ENCODE measurements at regions not wholly inside any gene's neighbourhood (a gene's known extent, or its start where the extent isn't known, plus 50 kb on each side); places are given as distances from the start of the nearest gene placed in this dataset.

DNA sequence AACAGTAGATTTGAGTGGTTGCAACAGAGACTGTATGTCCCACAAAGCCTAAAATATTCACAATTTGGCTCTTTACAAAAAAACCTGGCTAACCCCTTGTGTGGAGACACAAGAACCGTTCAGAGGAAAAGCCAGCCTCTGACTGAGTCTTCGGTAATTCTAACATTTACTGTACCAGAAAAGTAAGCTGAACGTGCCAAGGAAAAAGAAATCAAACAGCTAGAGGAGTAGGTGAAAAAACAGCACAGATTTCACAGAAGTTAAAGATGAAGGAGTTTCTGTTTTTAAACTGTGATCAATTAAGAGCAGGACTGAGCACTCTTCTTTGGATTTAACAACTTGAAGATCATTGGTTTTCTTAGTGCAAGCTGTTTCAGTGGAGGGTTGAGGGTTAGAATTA lies 424.7 kb upstream of the KIRREL3 start (continued):
- TF ChIP-seq CBX2 (IDR thresholded peaks at IDR 0.05; ENCODE audit: borderline replicate concordance, low read depth): no peak
- no peak for TF ChIP-seq HOXA7 (CRISPR knock-in tag; IDR thresholded peaks at IDR 0.05)
- TF ChIP-seq KDM1A (IDR thresholded peaks at IDR 0.05; ENCODE audit: low read depth): no peak

DNA sequence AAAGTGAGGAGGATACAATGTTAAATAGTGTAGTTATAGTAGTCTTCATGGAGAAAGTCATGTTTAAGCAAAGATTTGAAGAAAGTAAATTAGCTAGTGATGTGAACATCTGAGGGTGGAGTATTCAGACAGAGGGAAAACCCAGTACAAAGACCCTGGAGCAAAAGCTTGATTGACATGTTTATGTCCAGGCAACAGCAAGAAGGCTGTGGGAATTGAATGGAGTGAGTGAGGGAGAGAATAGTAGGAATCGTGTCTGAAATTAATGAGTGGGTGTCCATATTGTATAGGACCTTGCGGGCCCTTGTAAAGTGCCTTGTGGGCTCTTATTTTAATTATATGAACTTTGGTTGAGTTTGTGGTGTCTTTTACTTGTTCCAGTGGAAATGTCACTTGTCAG lies 424.1 kb upstream of the KIRREL3 start:
- FAIRE-seq: no peak
- ATAC-seq: no peak
- no peak overlapping the region for H3K4me3 ChIP-seq
- ChIA-PET POLR2A (no interaction called here), CTCF (no interaction called here)
- no peaks in the 10 kb centered on the region for H3K4me1 ChIP-seq
- 23% methylated on average over 2 of the region's 2 CpGs for WGBS (ENCODE audit: missing lambda C conversion rate)
- TF ChIP-seq HEYL (CRISPR knock-in tag; IDR thresholded peaks at IDR 0.05): no peak
- TF ChIP-seq GATA3 (IDR thresholded peaks at IDR 0.05; ENCODE audit: borderline replicate concordance): no peak
- TF ChIP-seq BHLHE40 (IDR thresholded peaks at IDR 0.05; ENCODE audit: low read depth, low read length): no peak
- TF ChIP-seq HOXB5 (CRISPR knock-in tag; IDR thresholded peaks at IDR 0.05): no peak
- TF ChIP-seq EP300 (IDR thresholded peaks at IDR 0.05): no peak
- TF ChIP-seq ZSCAN20 (CRISPR knock-in tag; IDR thresholded peaks at IDR 0.05): no peak
- TF ChIP-seq, protein P1, sequence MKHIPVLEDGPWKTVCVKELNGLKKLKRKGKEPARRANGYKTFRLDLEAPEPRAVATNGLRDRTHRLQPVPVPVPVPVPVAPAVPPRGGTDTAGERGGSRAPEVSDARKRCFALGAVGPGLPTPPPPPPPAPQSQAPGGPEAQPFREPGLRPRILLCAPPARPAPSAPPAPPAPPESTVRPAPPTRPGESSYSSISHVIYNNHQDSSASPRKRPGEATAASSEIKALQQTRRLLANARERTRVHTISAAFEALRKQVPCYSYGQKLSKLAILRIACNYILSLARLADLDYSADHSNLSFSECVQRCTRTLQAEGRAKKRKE (CRISPR knock-in tag; IDR thresholded peaks at IDR 0.05; ENCODE audit: low read depth): no peak
- TF ChIP-seq KDM5A (IDR thresholded peaks at IDR 0.05): no peak
- TF ChIP-seq, protein P2, sequence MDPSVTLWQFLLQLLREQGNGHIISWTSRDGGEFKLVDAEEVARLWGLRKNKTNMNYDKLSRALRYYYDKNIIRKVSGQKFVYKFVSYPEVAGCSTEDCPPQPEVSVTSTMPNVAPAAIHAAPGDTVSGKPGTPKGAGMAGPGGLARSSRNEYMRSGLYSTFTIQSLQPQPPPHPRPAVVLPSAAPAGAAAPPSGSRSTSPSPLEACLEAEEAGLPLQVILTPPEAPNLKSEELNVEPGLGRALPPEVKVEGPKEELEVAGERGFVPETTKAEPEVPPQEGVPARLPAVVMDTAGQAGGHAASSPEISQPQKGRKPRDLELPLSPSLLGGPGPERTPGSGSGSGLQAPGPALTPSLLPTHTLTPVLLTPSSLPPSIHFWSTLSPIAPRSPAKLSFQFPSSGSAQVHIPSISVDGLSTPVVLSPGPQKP (IDR thresholded peaks at IDR 0.05; ENCODE audit: low read depth, low read length): no peak
- H3K27ac ChIP-seq: no peak overlapping the region
- H3K9me3 ChIP-seq: no peaks in the 10 kb centered on the region
- no peak for DNase-seq (ENCODE audit: low read depth in 1 of 2, low spot score in 1 of 2)
- no peak overlapping the region for H3K4me2 ChIP-seq

DNA sequence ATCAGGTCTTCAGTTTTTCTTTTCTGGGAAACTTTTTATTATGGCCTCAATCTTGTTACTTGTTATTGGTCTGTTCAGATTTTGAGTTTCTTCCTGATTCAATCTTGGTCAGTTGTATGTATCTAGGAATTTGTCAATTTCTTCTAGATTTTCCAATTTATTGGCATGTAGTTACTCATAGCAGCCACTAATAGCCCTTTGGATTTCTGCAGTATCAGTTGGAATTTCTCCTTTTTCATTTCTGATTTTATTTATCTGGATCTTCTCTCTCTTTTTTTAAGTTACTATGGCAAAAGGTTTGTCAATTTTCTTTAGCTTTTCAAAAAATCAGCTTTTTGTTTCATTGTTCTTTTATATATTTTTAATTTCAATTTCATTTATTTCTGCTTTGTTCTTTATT lies 419.6 kb upstream of the KIRREL3 start:
- POLR2A ChIA-PET: no interaction called here
- H3K4me3 ChIP-seq: no peak overlapping the region
- H3K4me1 ChIP-seq: no peaks in the 10 kb centered on the region
- no peak overlapping the region for H3K4me2 ChIP-seq
- TF ChIP-seq BHLHE40 (IDR thresholded peaks at IDR 0.05; ENCODE audit: low read depth, low read length) (no peak), RNF2 (IDR thresholded peaks at IDR 0.05; ENCODE audit: borderline replicate concordance, low read depth) (no peak), PHF8 (IDR thresholded peaks at IDR 0.05; ENCODE audit: borderline replicate concordance, low read depth) (no peak), EHMT2 (IDR thresholded peaks at IDR 0.05; ENCODE audit: low read depth) (no peak), POLR2AphosphoS2 (conservative IDR thresholded peaks at IDR 0.05; ENCODE audit: low read length) (no peak), CEBPB (IDR thresholded peaks at IDR 0.05) (no peak), MYC (IDR thresholded peaks at IDR 0.05; ENCODE audit: borderline replicate concordance, low read length) (no peak), JUNB (IDR thresholded peaks at IDR 0.05) (no peak), CBX8 (IDR thresholded peaks at IDR 0.05) (no peak), ZC3H11A (IDR thresholded peaks at IDR 0.05) (no peak), ZFP36 (IDR thresholded peaks at IDR 0.05; ENCODE audit: borderline replicate concordance, partially characterized antibody) (no peak), ESRRA (IDR thresholded peaks at IDR 0.05; ENCODE audit: borderline replicate concordance, low read length) (no peak), SREBF2 (IDR thresholded peaks at IDR 0.05) (no peak), RCOR1 (IDR thresholded peaks at IDR 0.05; ENCODE audit: low read depth, low read length) (no peak)
- TF ChIP-seq, protein P3, sequence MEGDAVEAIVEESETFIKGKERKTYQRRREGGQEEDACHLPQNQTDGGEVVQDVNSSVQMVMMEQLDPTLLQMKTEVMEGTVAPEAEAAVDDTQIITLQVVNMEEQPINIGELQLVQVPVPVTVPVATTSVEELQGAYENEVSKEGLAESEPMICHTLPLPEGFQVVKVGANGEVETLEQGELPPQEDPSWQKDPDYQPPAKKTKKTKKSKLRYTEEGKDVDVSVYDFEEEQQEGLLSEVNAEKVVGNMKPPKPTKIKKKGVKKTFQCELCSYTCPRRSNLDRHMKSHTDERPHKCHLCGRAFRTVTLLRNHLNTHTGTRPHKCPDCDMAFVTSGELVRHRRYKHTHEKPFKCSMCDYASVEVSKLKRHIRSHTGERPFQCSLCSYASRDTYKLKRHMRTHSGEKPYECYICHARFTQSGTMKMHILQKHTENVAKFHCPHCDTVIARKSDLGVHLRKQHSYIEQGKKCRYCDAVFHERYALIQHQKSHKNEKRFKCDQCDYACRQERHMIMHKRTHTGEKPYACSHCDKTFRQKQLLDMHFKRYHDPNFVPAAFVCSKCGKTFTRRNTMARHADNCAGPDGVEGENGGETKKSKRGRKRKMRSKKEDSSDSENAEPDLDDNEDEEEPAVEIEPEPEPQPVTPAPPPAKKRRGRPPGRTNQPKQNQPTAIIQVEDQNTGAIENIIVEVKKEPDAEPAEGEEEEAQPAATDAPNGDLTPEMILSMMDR (IDR thresholded peaks at IDR 0.05): no peak
- TF ChIP-seq, protein P4, sequence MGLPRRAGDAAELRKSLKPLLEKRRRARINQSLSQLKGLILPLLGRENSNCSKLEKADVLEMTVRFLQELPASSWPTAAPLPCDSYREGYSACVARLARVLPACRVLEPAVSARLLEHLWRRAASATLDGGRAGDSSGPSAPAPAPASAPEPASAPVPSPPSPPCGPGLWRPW (IDR thresholded peaks at IDR 0.05): no peak
- TF ChIP-seq, protein P5, sequence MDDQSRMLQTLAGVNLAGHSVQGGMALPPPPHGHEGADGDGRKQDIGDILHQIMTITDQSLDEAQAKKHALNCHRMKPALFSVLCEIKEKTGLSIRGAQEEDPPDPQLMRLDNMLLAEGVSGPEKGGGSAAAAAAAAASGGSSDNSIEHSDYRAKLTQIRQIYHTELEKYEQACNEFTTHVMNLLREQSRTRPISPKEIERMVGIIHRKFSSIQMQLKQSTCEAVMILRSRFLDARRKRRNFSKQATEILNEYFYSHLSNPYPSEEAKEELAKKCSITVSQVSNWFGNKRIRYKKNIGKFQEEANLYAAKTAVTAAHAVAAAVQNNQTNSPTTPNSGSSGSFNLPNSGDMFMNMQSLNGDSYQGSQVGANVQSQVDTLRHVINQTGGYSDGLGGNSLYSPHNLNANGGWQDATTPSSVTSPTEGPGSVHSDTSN (IDR thresholded peaks at IDR 0.05): no peak
- H3K9me3 ChIP-seq: no peaks in the 10 kb centered on the region
- ATAC-seq (no peak), FAIRE-seq (no peak), DNase-seq (ENCODE audit: low read depth in 1 of 2, low spot score in 1 of 2) (no peak)
- no peak overlapping the region for H3K27ac ChIP-seq
- CTCF ChIA-PET: no interaction called here
